Cardiac muscle cell (in vitro differentiated cells and primary cell): ENCODE measurements at regions not wholly inside any gene's neighbourhood (a gene's known extent, or its start where the extent isn't known, plus 50 kb on each side); places are given as distances from the start of the nearest gene placed in this dataset.

Experiments used
- DNase-seq, 2 donors: peaks; one replicate each; pipeline versions ENCODE4 v3.0.0 to v3.0.0-alpha.2; 2010 to 2017; ENCODE audit warnings: low read depth in 1 of 2, low spot score in 1 of 2
- H3K27ac ChIP-seq: fragments of 200-600 bp; sonication (generic); 2 replicates; pipeline ENCODE4 v1.5.1; 2016
- H3K27me3 ChIP-seq: fragments of 200-600 bp; sonication (generic); 2 replicates; pipeline ENCODE4 v1.6.0; 2016; ENCODE audit warnings: control low read depth
- H3K36me3 ChIP-seq: fragments of 200-600 bp; sonication (generic); 2 replicates; pipeline ENCODE4 v1.5.1; 2016; ENCODE audit warnings: control low read depth
- H3K4me1 ChIP-seq: fragments of 200-600 bp; sonication (generic); 2 replicates; pipeline ENCODE4 v1.8.1; 2017; ENCODE audit warnings: low read depth, mild to moderate bottlenecking, mixed run types
- H3K4me3 ChIP-seq: fragments of 200-600 bp; sonication (generic); 2 replicates; pipeline ENCODE4 v1.5.1; 2016; ENCODE audit warnings: mild to moderate bottlenecking
- H3K9me3 ChIP-seq: fragments of 200-600 bp; sonication (generic); 2 replicates; pipeline ENCODE4 v1.5.1; 2017; ENCODE audit warnings: low read depth, mild to moderate bottlenecking, control low read depth
- CTCF ChIP-seq: IDR thresholded peaks from 2 replicates; pipeline ENCODE4 v1.5.1; 2012; ENCODE audit warnings: low read depth, mild to moderate bottlenecking, low read length

- H3K4me1 ChIP-seq: peaks cover 45% of the 10 kb centered on the region
- H3K4me3 ChIP-seq: no peak overlapping the region
- no peaks in the 10 kb centered on the region for H3K9me3 ChIP-seq
- peak overlapping the region; percentile 31 for H3K27ac ChIP-seq
- no peaks in the 10 kb centered on the region for H3K27me3 ChIP-seq
- no peak for TF ChIP-seq CTCF
- peak; percentile 74 to 85 for DNase-seq
- no peaks in the 10 kb centered on the region for H3K36me3 ChIP-seq
Measured at GRCh38 chr6:44010411-44011349, 116.6 kb downstream of the MRPL14 start.

GRCh38 chr6:44009425-44010321 is 117.6 kb downstream of the MRPL14 start:
- Histone ChIP-seq H3K36me3 (no peaks in the 10 kb centered on the region), H3K27ac (no peak overlapping the region), H3K4me1 (peaks cover 55% of the 10 kb centered on the region), H3K27me3 (no peaks in the 10 kb centered on the region), H3K9me3 (no peaks in the 10 kb centered on the region), H3K4me3 (no peak overlapping the region)
- no peak for DNase-seq
- TF ChIP-seq CTCF: no peak

DNA sequence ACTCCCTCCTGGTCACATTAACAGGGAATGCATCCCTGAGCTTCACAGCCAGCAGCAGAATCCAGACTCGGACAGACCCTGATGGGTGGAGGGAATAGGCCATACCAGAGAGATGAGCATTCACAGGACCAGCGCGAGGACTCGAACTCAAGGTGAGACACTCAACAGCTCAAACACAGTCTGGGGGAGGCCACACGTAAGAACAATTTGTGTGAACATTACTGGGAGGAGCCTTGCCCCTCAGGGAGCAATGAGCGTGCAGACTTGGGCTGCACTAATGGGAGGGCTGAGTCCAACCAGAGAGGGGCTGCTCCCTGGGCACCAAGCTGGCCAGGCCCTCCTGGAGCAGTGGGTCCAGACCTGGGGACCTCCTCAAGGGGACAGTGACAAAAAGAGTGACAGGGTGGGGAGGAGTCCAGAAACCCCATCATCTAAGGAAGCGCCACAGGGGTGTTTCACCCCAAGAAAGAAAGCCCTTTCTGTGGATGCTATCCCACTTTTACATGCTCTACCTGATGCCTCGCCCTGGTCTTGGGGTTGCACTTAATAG is 118.4 kb downstream of the MRPL14 start:
- Histone ChIP-seq H3K4me1 (peaks cover 60% of the 10 kb centered on the region), H3K4me3 (no peak overlapping the region), H3K9me3 (no peaks in the 10 kb centered on the region), H3K27me3 (no peaks in the 10 kb centered on the region), H3K27ac (no peak overlapping the region), H3K36me3 (no peaks in the 10 kb centered on the region)
- no peak for TF ChIP-seq CTCF
- no peak for DNase-seq

DNA sequence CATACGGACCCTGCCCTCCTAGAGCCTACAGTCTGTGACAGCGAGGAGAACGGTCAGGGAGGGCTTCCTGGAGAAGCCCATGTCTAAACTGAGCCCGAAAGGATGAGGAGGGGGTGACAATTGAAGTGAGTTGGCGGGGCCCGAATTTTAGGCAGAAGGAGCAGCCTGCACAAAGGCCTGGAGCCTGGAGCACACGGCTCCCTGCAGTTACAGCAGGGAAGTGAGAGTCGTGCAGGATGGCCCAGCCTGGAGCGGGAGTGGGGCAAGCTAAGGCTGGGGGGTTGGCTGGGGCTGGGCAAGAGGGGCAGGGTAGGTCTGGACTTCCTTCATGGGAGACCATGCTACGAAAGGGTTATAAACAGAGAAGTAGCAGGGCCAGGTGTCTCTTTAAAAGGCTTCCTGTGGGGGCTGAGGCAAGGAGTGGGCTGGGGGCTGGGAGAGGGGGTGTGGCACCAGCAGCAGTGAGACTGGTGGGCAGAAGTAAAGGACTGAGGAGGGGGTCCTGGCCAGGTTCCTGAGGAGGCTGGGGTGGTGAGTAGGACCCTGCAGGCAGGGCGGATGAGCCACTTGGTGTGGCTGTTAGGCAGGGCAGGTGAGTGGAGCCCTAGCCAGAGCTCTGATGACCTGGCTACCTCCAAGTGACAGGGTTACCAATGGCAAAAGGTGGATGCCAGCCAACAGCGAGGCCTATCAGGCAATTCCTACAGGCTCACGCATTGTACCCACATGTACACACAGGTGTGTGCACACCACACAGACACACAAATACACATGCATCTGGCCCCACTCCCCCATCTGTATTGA is 119.2 kb downstream of the MRPL14 start:
- TF ChIP-seq CTCF: no peak
- H3K4me3 ChIP-seq: no peak overlapping the region
- no peaks in the 10 kb centered on the region for H3K27me3 ChIP-seq
- no peak for DNase-seq
- H3K36me3 ChIP-seq: no peaks in the 10 kb centered on the region
- H3K9me3 ChIP-seq: no peaks in the 10 kb centered on the region
- peaks cover 60% of the 10 kb centered on the region for H3K4me1 ChIP-seq
- peak overlapping the region; percentile 84 for H3K27ac ChIP-seq

DNA sequence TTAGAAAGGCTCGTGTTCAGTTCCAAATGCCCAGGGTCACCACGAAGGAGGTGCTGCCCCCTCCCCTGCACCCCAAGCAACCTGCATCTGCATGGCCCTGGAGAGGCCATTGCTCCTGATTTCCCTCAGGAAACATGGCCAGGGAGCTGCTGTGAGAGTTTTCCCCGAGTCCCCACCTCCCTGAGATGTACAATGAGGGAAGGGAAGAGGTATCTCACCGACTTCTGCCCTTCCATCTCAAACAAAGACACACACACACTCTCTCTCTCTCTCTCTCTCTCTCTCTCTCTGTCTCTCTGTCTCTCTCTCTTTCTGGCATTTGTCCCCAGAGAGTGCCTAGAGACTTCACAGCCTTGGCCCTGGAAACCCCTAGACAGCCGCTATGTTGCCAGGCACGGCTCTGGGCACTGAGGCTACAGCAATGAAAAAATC is 120.4 kb downstream of the MRPL14 start:
- DNase-seq: no peak
- Histone ChIP-seq H3K27me3 (no peaks in the 10 kb centered on the region), H3K4me1 (peaks cover 62% of the 10 kb centered on the region), H3K36me3 (no peaks in the 10 kb centered on the region), H3K9me3 (no peaks in the 10 kb centered on the region), H3K4me3 (no peak overlapping the region), H3K27ac (peak overlapping the region; percentile 84)
- no peak for TF ChIP-seq CTCF
